ENCODE measurements at regions not wholly inside any gene's neighbourhood (a gene's known extent, or its start where the extent isn't known, plus 50 kb on each side); places are given as distances from the start of the nearest gene placed in this dataset.

DNA sequence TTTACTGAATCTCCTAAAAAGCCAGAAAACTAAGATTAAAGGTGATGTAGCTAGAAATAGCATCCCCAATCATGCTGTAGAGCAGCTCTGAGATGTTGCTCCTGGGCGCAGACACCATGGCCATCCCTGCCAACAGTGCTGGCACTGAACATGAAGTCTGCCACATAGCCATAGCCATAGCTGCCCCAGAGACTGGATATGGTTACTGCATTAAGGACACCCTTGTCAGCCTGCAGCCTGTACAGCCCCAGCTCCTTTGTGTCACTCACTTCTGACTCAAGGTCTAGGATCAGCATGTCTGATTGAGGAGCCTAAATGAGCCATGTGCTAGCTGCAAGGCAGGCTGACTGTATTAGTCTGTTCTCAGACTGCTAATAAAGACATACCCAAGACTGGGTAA, 284.6 kb downstream of the RPS24 start:
- Histone ChIP-seq H3K4me1 (ENCODE audit: insufficient read depth, low read length) (peaks cover 46% of the 10 kb centered on the region), H3K9ac (ENCODE audit: low read length) (no peak overlapping the region), H3K36me3 (ENCODE audit: insufficient read depth, low read length) (no peaks in the 10 kb centered on the region), H3K27ac (ENCODE audit: low read depth, low read length) (peak overlapping the region; percentile 12), H3K4me3 (ENCODE audit: low read depth in 1 of 2, low read length in 2 of 2) (no peak overlapping the region), H3K9me3 (ENCODE audit: low read length) (no peaks in the 10 kb centered on the region), H3K27me3 (ENCODE audit: control insufficient read depth in 1 of 2, insufficient read depth in 2 of 2, low read length in 2 of 2) (no peaks in the 10 kb centered on the region)

DNA sequence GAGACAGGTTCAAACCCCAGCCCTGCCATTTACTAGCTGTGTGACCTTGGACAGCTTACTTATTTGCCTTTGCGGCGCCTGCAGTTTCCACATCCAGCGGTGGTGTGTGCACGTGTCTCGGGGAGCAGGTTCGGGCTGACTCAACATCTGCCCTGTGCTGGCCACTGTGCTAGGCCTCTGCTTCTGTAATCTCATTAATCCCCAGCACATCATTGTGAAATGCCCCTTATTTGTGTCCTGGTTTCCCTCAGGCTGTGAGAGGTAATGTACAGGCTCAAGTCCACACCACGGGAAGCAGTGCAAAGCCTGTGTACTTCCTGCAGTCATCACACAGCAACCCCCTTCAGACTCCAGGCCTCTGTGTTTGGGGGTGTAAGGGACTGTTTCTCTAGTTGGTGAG, 285.7 kb downstream of the RPS24 start:
- Histone ChIP-seq H3K36me3 (ENCODE audit: insufficient read depth, low read length) (no peaks in the 10 kb centered on the region), H3K9me3 (ENCODE audit: low read length) (no peaks in the 10 kb centered on the region), H3K4me1 (ENCODE audit: insufficient read depth, low read length) (peaks cover 35% of the 10 kb centered on the region), H3K9ac (ENCODE audit: low read length) (no peak overlapping the region), H3K4me3 (ENCODE audit: low read depth in 1 of 2, low read length in 2 of 2) (no peak overlapping the region), H3K27me3 (ENCODE audit: control insufficient read depth in 1 of 2, insufficient read depth in 2 of 2, low read length in 2 of 2) (no peaks in the 10 kb centered on the region), H3K27ac (ENCODE audit: low read depth, low read length) (peak overlapping the region; percentile 35)

- Histone ChIP-seq H3K27ac (ENCODE audit: low read depth, low read length) (peak overlapping the region; percentile 35), H3K4me1 (ENCODE audit: insufficient read depth, low read length) (peaks cover 35% of the 10 kb centered on the region), H3K9ac (ENCODE audit: low read length) (no peak overlapping the region)
Observed at GRCh38 chr10:78319841-78320240, 286.2 kb downstream of the RPS24 start.

GRCh38 chr10:78320506-78320905, 286.8 kb downstream of the RPS24 start:
- no peaks in the 10 kb centered on the region for H3K36me3 ChIP-seq (ENCODE audit: insufficient read depth, low read length)
- H3K27ac ChIP-seq (ENCODE audit: low read depth, low read length): no peak overlapping the region
- H3K9me3 ChIP-seq (ENCODE audit: low read length): no peaks in the 10 kb centered on the region
- no peaks in the 10 kb centered on the region for H3K27me3 ChIP-seq (ENCODE audit: control insufficient read depth in 1 of 2, insufficient read depth in 2 of 2, low read length in 2 of 2)
- H3K4me3 ChIP-seq (ENCODE audit: low read depth in 1 of 2, low read length in 2 of 2): no peak overlapping the region
- H3K4me1 ChIP-seq (ENCODE audit: insufficient read depth, low read length): peaks cover 35% of the 10 kb centered on the region
- H3K9ac ChIP-seq (ENCODE audit: low read length): no peak overlapping the region

More at GRCh38 chr10:78319841-78320240, 286.2 kb downstream of the RPS24 start:
- Histone ChIP-seq H3K36me3 (ENCODE audit: insufficient read depth, low read length) (no peaks in the 10 kb centered on the region), H3K4me3 (ENCODE audit: low read depth in 1 of 2, low read length in 2 of 2) (no peak overlapping the region), H3K27me3 (ENCODE audit: control insufficient read depth in 1 of 2, insufficient read depth in 2 of 2, low read length in 2 of 2) (no peaks in the 10 kb centered on the region), H3K9me3 (ENCODE audit: low read length) (no peaks in the 10 kb centered on the region)

DNA sequence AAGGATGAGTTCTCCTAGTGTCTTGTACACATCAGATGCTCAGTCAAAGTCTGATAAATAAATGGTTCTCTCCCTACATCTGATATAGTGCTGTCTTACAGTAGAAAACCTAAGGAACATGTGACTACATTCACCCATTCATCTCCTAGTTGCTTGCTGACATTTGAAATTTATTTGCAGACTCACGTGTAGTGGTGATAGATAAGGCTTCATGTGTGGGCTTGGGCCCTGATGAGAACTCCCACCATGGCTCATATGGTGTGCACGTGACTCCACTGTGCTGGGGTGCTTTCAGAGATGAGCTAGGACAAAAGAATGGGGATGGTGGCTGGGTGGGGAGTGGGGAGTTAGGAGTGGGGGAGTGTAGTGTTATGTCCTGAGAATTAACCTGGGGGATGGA, 287.3 kb downstream of the RPS24 start:
- Histone ChIP-seq H3K4me1 (ENCODE audit: insufficient read depth, low read length) (peaks cover 30% of the 10 kb centered on the region), H3K9ac (ENCODE audit: low read length) (no peak overlapping the region), H3K27me3 (ENCODE audit: control insufficient read depth in 1 of 2, insufficient read depth in 2 of 2, low read length in 2 of 2) (no peaks in the 10 kb centered on the region), H3K36me3 (ENCODE audit: insufficient read depth, low read length) (no peaks in the 10 kb centered on the region), H3K9me3 (ENCODE audit: low read length) (no peaks in the 10 kb centered on the region), H3K27ac (ENCODE audit: low read depth, low read length) (no peak overlapping the region), H3K4me3 (ENCODE audit: low read depth in 1 of 2, low read length in 2 of 2) (no peak overlapping the region)

DNA sequence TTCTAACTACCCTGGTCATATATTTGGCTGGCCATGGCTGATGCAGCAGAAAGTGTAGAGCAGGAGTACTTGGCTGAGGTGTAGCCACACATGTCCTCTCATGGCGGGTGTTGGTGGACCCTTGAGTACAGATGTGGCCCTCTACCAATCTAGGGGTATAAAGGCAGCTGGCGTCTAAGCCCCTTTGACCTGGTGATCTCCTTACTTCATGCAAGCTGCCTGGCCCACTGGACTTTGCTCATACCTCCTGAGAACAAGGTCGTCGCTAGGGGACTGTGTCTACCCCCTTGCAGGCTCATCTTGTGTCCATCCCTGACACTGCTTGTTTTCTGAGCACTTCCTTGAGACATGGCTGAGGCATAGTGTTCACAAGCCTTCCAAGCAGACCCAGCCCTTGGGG, 287.8 kb downstream of the RPS24 start:
- H3K27me3 ChIP-seq (ENCODE audit: control insufficient read depth in 1 of 2, insufficient read depth in 2 of 2, low read length in 2 of 2): no peaks in the 10 kb centered on the region
- H3K4me1 ChIP-seq (ENCODE audit: insufficient read depth, low read length): peaks cover 25% of the 10 kb centered on the region
- no peak overlapping the region for H3K9ac ChIP-seq (ENCODE audit: low read length)
- no peak overlapping the region for H3K27ac ChIP-seq (ENCODE audit: low read depth, low read length)
- H3K4me3 ChIP-seq (ENCODE audit: low read depth in 1 of 2, low read length in 2 of 2): no peak overlapping the region
- no peaks in the 10 kb centered on the region for H3K36me3 ChIP-seq (ENCODE audit: insufficient read depth, low read length)
- no peaks in the 10 kb centered on the region for H3K9me3 ChIP-seq (ENCODE audit: low read length)

GRCh38 chr10:78326372-78326771, 292.7 kb downstream of the RPS24 start:
- no peaks in the 10 kb centered on the region for H3K9me3 ChIP-seq (ENCODE audit: low read length)
- H3K36me3 ChIP-seq (ENCODE audit: insufficient read depth, low read length): no peaks in the 10 kb centered on the region
- H3K4me1 ChIP-seq (ENCODE audit: insufficient read depth, low read length): peaks cover 7% of the 10 kb centered on the region
- H3K27ac ChIP-seq (ENCODE audit: low read depth, low read length): no peak overlapping the region
- no peak overlapping the region for H3K9ac ChIP-seq (ENCODE audit: low read length)
- H3K4me3 ChIP-seq (ENCODE audit: low read depth in 1 of 2, low read length in 2 of 2): no peak overlapping the region
- no peaks in the 10 kb centered on the region for H3K27me3 ChIP-seq (ENCODE audit: control insufficient read depth in 1 of 2, insufficient read depth in 2 of 2, low read length in 2 of 2)

GRCh38 chr10:78327778-78328591, 294.3 kb downstream of the RPS24 start:
- Histone ChIP-seq H3K27ac (ENCODE audit: low read depth, low read length) (no peak overlapping the region), H3K9ac (ENCODE audit: low read length) (no peak overlapping the region), H3K9me3 (ENCODE audit: low read length) (no peaks in the 10 kb centered on the region), H3K27me3 (ENCODE audit: control insufficient read depth in 1 of 2, insufficient read depth in 2 of 2, low read length in 2 of 2) (no peaks in the 10 kb centered on the region), H3K36me3 (ENCODE audit: insufficient read depth, low read length) (no peaks in the 10 kb centered on the region), H3K4me1 (ENCODE audit: insufficient read depth, low read length) (peaks cover 20% of the 10 kb centered on the region), H3K4me3 (ENCODE audit: low read depth in 1 of 2, low read length in 2 of 2) (no peak overlapping the region)

- Histone ChIP-seq H3K27ac (ENCODE audit: low read depth, low read length) (no peak overlapping the region), H3K4me1 (ENCODE audit: insufficient read depth, low read length) (peaks cover 20% of the 10 kb centered on the region), H3K27me3 (ENCODE audit: control insufficient read depth in 1 of 2, insufficient read depth in 2 of 2, low read length in 2 of 2) (no peaks in the 10 kb centered on the region), H3K4me3 (ENCODE audit: low read depth in 1 of 2, low read length in 2 of 2) (no peak overlapping the region), H3K9ac (ENCODE audit: low read length) (no peak overlapping the region), H3K36me3 (ENCODE audit: insufficient read depth, low read length) (no peaks in the 10 kb centered on the region), H3K9me3 (ENCODE audit: low read length) (no peaks in the 10 kb centered on the region)
Observed at GRCh38 chr10:78328592-78329404, 295.1 kb downstream of the RPS24 start.

GRCh38 chr10:78330884-78331283, 297.2 kb downstream of the RPS24 start:
- Histone ChIP-seq H3K9ac (ENCODE audit: low read length) (no peak overlapping the region), H3K4me1 (ENCODE audit: insufficient read depth, low read length) (peaks cover 33% of the 10 kb centered on the region), H3K36me3 (ENCODE audit: insufficient read depth, low read length) (no peaks in the 10 kb centered on the region), H3K27me3 (ENCODE audit: control insufficient read depth in 1 of 2, insufficient read depth in 2 of 2, low read length in 2 of 2) (no peaks in the 10 kb centered on the region), H3K4me3 (ENCODE audit: low read depth in 1 of 2, low read length in 2 of 2) (no peak overlapping the region), H3K9me3 (ENCODE audit: low read length) (no peaks in the 10 kb centered on the region), H3K27ac (ENCODE audit: low read depth, low read length) (peak overlapping the region; percentile 64)

- Histone ChIP-seq H3K4me3 (ENCODE audit: low read depth in 1 of 2, low read length in 2 of 2) (no peak overlapping the region), H3K27ac (ENCODE audit: low read depth, low read length) (peak overlapping the region; percentile 64), H3K36me3 (ENCODE audit: insufficient read depth, low read length) (no peaks in the 10 kb centered on the region), H3K9me3 (ENCODE audit: low read length) (no peaks in the 10 kb centered on the region), H3K27me3 (ENCODE audit: control insufficient read depth in 1 of 2, insufficient read depth in 2 of 2, low read length in 2 of 2) (no peaks in the 10 kb centered on the region), H3K4me1 (ENCODE audit: insufficient read depth, low read length) (peaks cover 38% of the 10 kb centered on the region), H3K9ac (ENCODE audit: low read length) (no peak overlapping the region)
Observed at GRCh38 chr10:78331391-78331922, 297.8 kb downstream of the RPS24 start.
